K562 (cell line): ENCODE measurements at regions not wholly inside any gene's neighbourhood (a gene's known extent, or its start where the extent isn't known, plus 50 kb on each side); places are given as distances from the start of the nearest gene placed in this dataset.

ENCODE experiments used
- ARID1B ChIP-seq: fragments of 450-650 bp; IDR thresholded peaks from 2 replicates; pipeline ENCODE4 v1.6.1; 2016; ENCODE audit warnings: antibody characterized with exemption, mild to moderate bottlenecking, inconsistent platforms
- ETV6 ChIP-seq, 3 experiments: fragments of 150-350 bp in 1 of 3; sonication (generic) in 1 of 3; formaldehyde crosslinking in 1 of 3; IDR thresholded peaks; 2 replicates each; pipeline versions ENCODE4 v1.6.1 to v1.8.0; 2014 to 2022; ENCODE audit warnings: borderline replicate concordance in 2 of 3, low read depth in 2 of 3, antibody characterized with exemption in 1 of 3, low read length in 1 of 3, mild to moderate bottlenecking in 1 of 3, missing genetic modification reagents in 1 of 3
- MCM2 ChIP-seq: fragments of 450-650 bp; IDR thresholded peaks from 2 replicates; pipeline ENCODE4 v1.6.1; 2017; ENCODE audit warnings: low read depth, mild to moderate bottlenecking
- MTA3 ChIP-seq: fragments of 450-650 bp; formaldehyde crosslinking; IDR thresholded peaks from 2 replicates; pipeline ENCODE4 v1.6.1; 2017; ENCODE audit warnings: mild to moderate bottlenecking, borderline replicate concordance
- PHB2 ChIP-seq: fragments of 450-650 bp; IDR thresholded peaks from 2 replicates; pipeline ENCODE4 v1.6.1; 2017; ENCODE audit warnings: low read depth
- RBM39 ChIP-seq: fragments of 200-400 bp; formaldehyde crosslinking; optimal IDR thresholded peaks from 2 replicates; pipeline ENCODE3; 2018; ENCODE audit warnings: low read depth, low read length
- SMAD3 ChIP-seq: fragments of 450-650 bp; formaldehyde crosslinking; conservative IDR thresholded peaks from 2 replicates; pipeline ENCODE4 v1.4.0; 2020; ENCODE audit warnings: mild to moderate bottlenecking
- TEAD1 ChIP-seq, 2 experiments: fragments of 450-650 bp in 1 of 2; sonication (generic) in 1 of 2; formaldehyde crosslinking; IDR thresholded peaks; 2 replicates each; pipeline versions ENCODE4 v1.4.0 to v1.8.0; 2020 to 2022; ENCODE audit warnings: mild to moderate bottlenecking in 2 of 2, missing genetic modification reagents in 1 of 2
- ZNF518B ChIP-seq: fragments of 250-450 bp; sonication (Bioruptor Pico); IDR thresholded peaks from 2 replicates; pipeline ENCODE4 v1.5.0; 2021; ENCODE audit warnings: mild to moderate bottlenecking, moderate library complexity
- TF ChIP-seq, protein P1 (sequence below): fragments of 450-650 bp; IDR thresholded peaks from 2 replicates; pipeline ENCODE4 v1.6.1; 2016; ENCODE audit warnings: borderline replicate concordance
- TF ChIP-seq, protein P2 (sequence below): sonication (generic); formaldehyde crosslinking; IDR thresholded peaks from 2 replicates; pipeline ENCODE4 v1.9.0; 2022; ENCODE audit warnings: mild to moderate bottlenecking, missing genetic modification reagents

DNA sequence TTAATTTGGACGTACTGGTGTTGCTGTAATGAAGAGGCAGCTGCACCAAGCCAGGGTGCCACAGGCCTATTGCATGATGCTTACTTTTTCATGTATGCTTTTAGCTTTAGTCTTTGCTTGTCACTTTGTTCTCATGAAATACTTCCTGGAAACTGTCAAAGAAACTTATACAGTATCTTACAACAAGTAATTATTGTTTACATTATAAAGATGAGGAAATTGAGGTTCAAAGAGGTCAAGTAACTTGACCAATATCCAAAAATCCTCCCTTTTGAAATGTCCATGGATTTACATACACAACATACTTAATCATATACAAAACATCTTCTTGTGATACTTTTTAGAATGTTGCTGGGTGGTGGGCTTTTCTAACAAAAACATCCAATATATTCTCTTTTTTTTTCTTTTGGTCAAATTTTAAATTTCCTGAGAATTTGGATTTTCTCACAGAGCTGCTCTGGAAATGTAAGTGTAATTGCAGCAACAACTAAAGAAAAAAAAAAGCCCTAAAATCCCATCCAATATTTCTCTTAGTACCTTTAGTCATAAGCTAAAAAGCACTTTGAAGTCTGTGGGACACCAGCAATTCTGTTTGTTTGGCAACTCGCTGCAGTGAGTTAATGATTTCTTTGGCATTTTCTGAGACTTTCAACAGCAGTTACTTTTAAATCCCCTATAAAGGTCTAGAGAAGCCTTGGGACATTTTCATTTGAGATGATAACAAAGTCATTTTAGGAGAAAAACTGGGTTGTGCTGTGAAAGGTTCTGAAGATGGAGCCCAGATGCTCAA lies 500.6 kb upstream of the IGFBP3 start (continued):
- TF ChIP-seq, protein P1, sequence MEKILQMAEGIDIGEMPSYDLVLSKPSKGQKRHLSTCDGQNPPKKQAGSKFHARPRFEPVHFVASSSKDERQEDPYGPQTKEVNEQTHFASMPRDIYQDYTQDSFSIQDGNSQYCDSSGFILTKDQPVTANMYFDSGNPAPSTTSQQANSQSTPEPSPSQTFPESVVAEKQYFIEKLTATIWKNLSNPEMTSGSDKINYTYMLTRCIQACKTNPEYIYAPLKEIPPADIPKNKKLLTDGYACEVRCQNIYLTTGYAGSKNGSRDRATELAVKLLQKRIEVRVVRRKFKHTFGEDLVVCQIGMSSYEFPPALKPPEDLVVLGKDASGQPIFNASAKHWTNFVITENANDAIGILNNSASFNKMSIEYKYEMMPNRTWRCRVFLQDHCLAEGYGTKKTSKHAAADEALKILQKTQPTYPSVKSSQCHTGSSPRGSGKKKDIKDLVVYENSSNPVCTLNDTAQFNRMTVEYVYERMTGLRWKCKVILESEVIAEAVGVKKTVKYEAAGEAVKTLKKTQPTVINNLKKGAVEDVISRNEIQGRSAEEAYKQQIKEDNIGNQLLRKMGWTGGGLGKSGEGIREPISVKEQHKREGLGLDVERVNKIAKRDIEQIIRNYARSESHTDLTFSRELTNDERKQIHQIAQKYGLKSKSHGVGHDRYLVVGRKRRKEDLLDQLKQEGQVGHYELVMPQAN: no peak
- TF ChIP-seq SMAD3 (CRISPR knock-in tag): no peak
- TF ChIP-seq ZNF518B (CRISPR knock-in tag): no peak
- TF ChIP-seq PHB2: no peak
- no peak for TF ChIP-seq MTA3
- no peak for TF ChIP-seq ETV6 (IDR thresholded peaks at IDR 0.05; ENCODE audit: borderline replicate concordance in 1 of 2, low read depth in 2 of 2, low read length in 1 of 2)
- no peak for TF ChIP-seq ETV6 (CRISPR knock-in tag; IDR thresholded peaks at IDR 0.05; ENCODE audit: borderline replicate concordance)
- TF ChIP-seq TEAD1 (CRISPR knock-in tag; IDR thresholded peaks at IDR 0.05): no peak
- TF ChIP-seq, protein P2, sequence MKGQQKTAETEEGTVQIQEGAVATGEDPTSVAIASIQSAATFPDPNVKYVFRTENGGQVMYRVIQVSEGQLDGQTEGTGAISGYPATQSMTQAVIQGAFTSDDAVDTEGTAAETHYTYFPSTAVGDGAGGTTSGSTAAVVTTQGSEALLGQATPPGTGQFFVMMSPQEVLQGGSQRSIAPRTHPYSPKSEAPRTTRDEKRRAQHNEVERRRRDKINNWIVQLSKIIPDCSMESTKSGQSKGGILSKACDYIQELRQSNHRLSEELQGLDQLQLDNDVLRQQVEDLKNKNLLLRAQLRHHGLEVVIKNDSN (CRISPR knock-in tag): no peak
- no peak for TF ChIP-seq MCM2
- no peak for TF ChIP-seq ARID1B
- no peak for TF ChIP-seq RBM39
